GM12878 (cell line): ENCODE measurements at regions not wholly inside any gene's neighbourhood (a gene's known extent, or its start where the extent isn't known, plus 50 kb on each side); places are given as distances from the start of the nearest gene placed in this dataset.

Experiments used
- ATAC-seq: fragments of 200-7000 bp; cut with Tn5 transposase; 3 replicates; pipeline ENCODE4 v1.9.1; 2020; ENCODE audit warnings: mild to moderate bottlenecking, moderate library complexity
- BruUV-seq: library from RNA; stranded (reverse); fragments of 400-500 nt; replicated peaks from 2 replicates; lab custom pipeline; 2021; lab: Mats Ljungman, UMichigan
- CTCF ChIA-PET: fragments of 300-600 bp; sonication (Branson Sonifier 250); formaldehyde crosslinking; extraction: SDS; loops from one replicate; lab custom pipeline; 2021; ENCODE audit warnings: inconsistent platforms; lab: Yijun Ruan, JAX
- POLR2A ChIA-PET: fragments of 350-600 bp; formaldehyde crosslinking; extraction: SDS; loops from one replicate; lab custom pipeline; 2021; ENCODE audit warnings: inconsistent platforms; lab: Charles Lee
- RAD21 ChIA-PET: fragments of 300-600 bp; sonication (Branson Sonifier 250); formaldehyde crosslinking; loops from one replicate; lab custom pipeline; 2023; ENCODE audit warnings: antibody characterized with exemption; ENCODE audit not compliant: unreplicated experiment; lab: Charles Lee
- SMC1A ChIA-PET: fragments of 300-600 bp; sonication (Branson Sonifier 250); formaldehyde crosslinking; loops from one replicate; lab custom pipeline; 2023; ENCODE audit not compliant: unreplicated experiment, uncharacterized antibody; lab: Charles Lee
- DNase-seq: peaks from one replicate; pipeline ENCODE4 v3.0.0-alpha.2; 2011; ENCODE audit warnings: low read depth, low spot score
- FAIRE-seq: peaks from 3 replicates; lab custom pipeline; 2011; peaks lifted over from hg19 to GRCh38; lab: Jason Lieb, UNC
- H2AFZ ChIP-seq: 2 replicates; pipeline ENCODE4 v1.6.0; 2011; ENCODE audit warnings: low read depth, low read length, control low read depth; ENCODE audit not compliant: control insufficient read depth
- H3K27ac ChIP-seq: 2 replicates; pipeline ENCODE4 v1.5.1; 2011; ENCODE audit warnings: control low read depth; ENCODE audit not compliant: control insufficient read depth, insufficient read depth
- H3K27me3 ChIP-seq, 2 experiments: replicated peaks in 1 of 2; 2 replicates each; pipeline versions ENCODE4 v1.6.0 to v1.6.1; 2011; ENCODE audit warnings: low read length in 1 of 2; ENCODE audit not compliant: control insufficient read depth in 2 of 2, insufficient read depth in 2 of 2
- H3K36me3 ChIP-seq, 2 experiments: 2 replicates each; pipeline ENCODE4 v1.5.1; 2011; ENCODE audit warnings: low read length in 1 of 2; ENCODE audit not compliant: control insufficient read depth in 2 of 2, insufficient read depth in 2 of 2
- H3K4me1 ChIP-seq: 2 replicates; pipeline ENCODE4 v1.6.1; 2011; ENCODE audit warnings: mild to moderate bottlenecking, low read length, moderate library complexity, mixed read lengths; ENCODE audit not compliant: control insufficient read depth, insufficient read depth
- H3K4me2 ChIP-seq: 2 replicates; pipeline ENCODE4 v1.6.0; 2011; ENCODE audit warnings: control low read depth; ENCODE audit not compliant: control insufficient read depth, insufficient read depth
- H3K4me3 ChIP-seq: fragments of 200-600 bp; sonication (generic); 2 replicates; pipeline ENCODE4 v1.5.1; 2016
- H3K79me2 ChIP-seq: 2 replicates; pipeline ENCODE4 v1.6.0; 2011; ENCODE audit warnings: low read length; ENCODE audit not compliant: control insufficient read depth, insufficient read depth
- H3K9ac ChIP-seq: 2 replicates; pipeline ENCODE4 v1.8.0; 2011; ENCODE audit warnings: low read length, control low read depth, mixed read lengths; ENCODE audit not compliant: control insufficient read depth, insufficient read depth
- H3K9me3 ChIP-seq: replicated peaks from 3 replicates; pipeline ENCODE4 v1.5.1; 2011; ENCODE audit warnings: mild to moderate bottlenecking, low read length; ENCODE audit not compliant: control insufficient read depth, insufficient read depth
- H4K20me1 ChIP-seq: 2 replicates; pipeline ENCODE4 v1.6.0; 2011; ENCODE audit not compliant: control insufficient read depth, insufficient read depth
- FOXK2 ChIP-seq: fragments of 450-650 bp; IDR thresholded peaks from 2 replicates; pipeline ENCODE4 v1.6.1; 2017; ENCODE audit warnings: mild to moderate bottlenecking, moderate library complexity
- HCFC1 ChIP-seq: fragments of 150-350 bp; IDR thresholded peaks from 2 replicates; pipeline ENCODE4 v1.6.1; 2014; ENCODE audit warnings: low read length
- HDAC2 ChIP-seq: fragments of 200-600 bp; sonication (generic); IDR thresholded peaks from 2 replicates; pipeline ENCODE4 v1.6.1; 2017
- HDAC6 ChIP-seq: fragments of 200-600 bp; sonication (generic); IDR thresholded peaks from one replicate; pipeline ENCODE4 v1.8.0; 2017; ENCODE audit warnings: antibody characterized with exemption; ENCODE audit not compliant: unreplicated experiment
- KDM1A ChIP-seq: fragments of 200-600 bp; sonication (generic); IDR thresholded peaks from 2 replicates; pipeline ENCODE4 v1.6.1; 2016; ENCODE audit warnings: borderline replicate concordance
- NFYA ChIP-seq: IDR thresholded peaks from 2 replicates; pipeline ENCODE4 v1.6.1; 2011; ENCODE audit warnings: low read depth, mild to moderate bottlenecking, low read length, improper control_type of control experiment, borderline replicate concordance
- ZNF217 ChIP-seq: fragments of 450-650 bp; IDR thresholded peaks from 2 replicates; pipeline ENCODE4 v1.6.1; 2017; ENCODE audit warnings: antibody characterized with exemption, mild to moderate bottlenecking
- ZNF274 ChIP-seq: IDR thresholded peaks from one replicate; pipeline ENCODE4 v1.8.0; 2011; ENCODE audit not compliant: insufficient read length, insufficient read depth
- whole genome bisulfite sequencing: methylation state at CpG from one replicate; pipeline ENCODE4 v1.1.6; 2016; ENCODE audit warnings: low lambda C conversion rate; ENCODE audit not compliant: insufficient replicate concordance, insufficient coverage; ENCODE audit errors: missing lambda C conversion rate; 5-methylcytosine and 5-hydroxymethylcytosine counted together
- in situ Hi-C: fragments of 300-500 bp; cut with MboI; formaldehyde crosslinking; loops from 9 replicates; pipeline ENCODE4 v1.14.3; 2018; ENCODE audit warnings: mixed read lengths
- intact Hi-C: fragments of 100-400 bp; cut with micrococcal nuclease; formaldehyde crosslinking; loops from one replicate; pipeline ENCODE4 v1.14.2; 2022; ENCODE audit not compliant: unreplicated experiment
- TF ChIP-seq, protein P1 (sequence below): fragments of 450-650 bp; IDR thresholded peaks from 2 replicates; pipeline ENCODE4 v1.6.1; 2018; ENCODE audit warnings: borderline replicate concordance, mild to moderate bottlenecking; ENCODE audit not compliant: partially characterized antibody
- TF ChIP-seq, protein P2 (sequence below): fragments of 450-650 bp; IDR thresholded peaks from 2 replicates; pipeline ENCODE4 v1.6.1; 2014; ENCODE audit warnings: mild to moderate bottlenecking
- TF ChIP-seq, protein P3 (sequence below): IDR thresholded peaks from 2 replicates; pipeline ENCODE4 v1.6.1; 2012; ENCODE audit warnings: low read depth, low read length, improper control_type of control experiment

DNA sequence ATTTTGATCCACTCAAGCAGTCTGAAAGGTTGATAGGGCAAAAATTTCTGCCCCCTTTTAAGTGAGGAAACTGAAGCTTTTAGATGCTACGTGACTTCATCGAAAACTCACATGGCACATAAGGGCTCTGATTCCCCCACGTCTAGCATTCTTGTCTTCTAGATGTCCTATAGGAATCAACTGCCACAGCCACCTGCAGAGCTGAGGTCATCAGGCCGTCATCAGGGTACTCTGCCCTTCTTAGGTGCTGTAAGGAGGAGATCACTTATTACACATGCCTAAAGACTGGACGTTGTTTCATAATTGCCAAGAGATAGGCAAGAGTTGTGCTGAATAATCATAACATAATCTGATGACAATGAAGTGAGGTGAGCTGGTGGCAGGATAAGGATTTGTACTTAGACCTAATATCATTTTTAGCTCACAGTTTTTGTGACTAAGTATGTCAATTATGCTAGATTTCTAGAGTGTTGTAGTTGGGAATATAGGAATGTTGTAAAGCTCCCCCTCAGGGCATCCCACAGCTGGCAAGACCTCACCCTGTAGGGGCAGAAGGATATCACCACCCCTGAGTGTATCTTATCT is 349.4 kb downstream of the METTL15 start:
- intact Hi-C loops, result no loop called here
- 34% methylated on average over 5 of the region's 5 CpGs for WGBS
- Histone ChIP-seq H3K9ac (no peak overlapping the region), H3K4me2 (no peak overlapping the region), H3K27me3 (no peaks in the 10 kb centered on the region), H3K36me3 (no peaks in the 10 kb centered on the region), H4K20me1 (no peaks in the 10 kb centered on the region), H3K4me1 (no peaks in the 10 kb centered on the region), H3K9me3 (no peaks in the 10 kb centered on the region), H3K27ac (no peak overlapping the region), H2AFZ (no peak overlapping the region), H3K4me3 (no peak overlapping the region), H3K79me2 (no peaks in the 10 kb centered on the region)
- ChIA-PET CTCF (interaction anchor here (1.6 kb wide), 1 partner anchor 751 kb away, joined by 3 read pairs; no protein-coding TSS in a partner anchor), POLR2A (no interaction called here), SMC1A (interaction anchor here (0.6 kb wide), 1 partner anchor 382 kb away, joined by 3 read pairs; no protein-coding TSS in a partner anchor), RAD21 (no interaction called here)
- no peak for TF ChIP-seq HCFC1
- TF ChIP-seq HDAC6, result no peak
- no peak for TF ChIP-seq KDM1A
- TF ChIP-seq ZNF274, result no peak
- TF ChIP-seq ZNF217, result no peak
- TF ChIP-seq, protein P1, sequence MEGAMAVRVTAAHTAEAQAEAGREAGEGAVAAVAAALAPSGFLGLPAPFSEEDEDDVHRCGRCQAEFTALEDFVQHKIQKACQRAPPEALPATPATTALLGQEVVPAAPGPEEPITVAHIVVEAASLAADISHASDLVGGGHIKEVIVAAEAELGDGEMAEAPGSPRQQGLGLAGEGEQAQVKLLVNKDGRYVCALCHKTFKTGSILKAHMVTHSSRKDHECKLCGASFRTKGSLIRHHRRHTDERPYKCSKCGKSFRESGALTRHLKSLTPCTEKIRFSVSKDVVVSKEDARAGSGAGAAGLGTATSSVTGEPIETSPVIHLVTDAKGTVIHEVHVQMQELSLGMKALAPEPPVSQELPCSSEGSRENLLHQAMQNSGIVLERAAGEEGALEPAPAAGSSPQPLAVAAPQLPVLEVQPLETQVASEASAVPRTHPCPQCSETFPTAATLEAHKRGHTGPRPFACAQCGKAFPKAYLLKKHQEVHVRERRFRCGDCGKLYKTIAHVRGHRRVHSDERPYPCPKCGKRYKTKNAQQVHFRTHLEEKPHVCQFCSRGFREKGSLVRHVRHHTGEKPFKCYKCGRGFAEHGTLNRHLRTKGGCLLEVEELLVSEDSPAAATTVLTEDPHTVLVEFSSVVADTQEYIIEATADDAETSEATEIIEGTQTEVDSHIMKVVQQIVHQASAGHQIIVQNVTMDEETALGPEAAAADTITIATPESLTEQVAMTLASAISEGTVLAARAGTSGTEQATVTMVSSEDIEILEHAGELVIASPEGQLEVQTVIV, result no peak
- TF ChIP-seq HDAC2, result no peak
- no peak for TF ChIP-seq FOXK2
- TF ChIP-seq NFYA, result no peak
- TF ChIP-seq, protein P2, sequence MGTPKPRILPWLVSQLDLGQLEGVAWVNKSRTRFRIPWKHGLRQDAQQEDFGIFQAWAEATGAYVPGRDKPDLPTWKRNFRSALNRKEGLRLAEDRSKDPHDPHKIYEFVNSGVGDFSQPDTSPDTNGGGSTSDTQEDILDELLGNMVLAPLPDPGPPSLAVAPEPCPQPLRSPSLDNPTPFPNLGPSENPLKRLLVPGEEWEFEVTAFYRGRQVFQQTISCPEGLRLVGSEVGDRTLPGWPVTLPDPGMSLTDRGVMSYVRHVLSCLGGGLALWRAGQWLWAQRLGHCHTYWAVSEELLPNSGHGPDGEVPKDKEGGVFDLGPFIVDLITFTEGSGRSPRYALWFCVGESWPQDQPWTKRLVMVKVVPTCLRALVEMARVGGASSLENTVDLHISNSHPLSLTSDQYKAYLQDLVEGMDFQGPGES, result no peak
- TF ChIP-seq, protein P3, sequence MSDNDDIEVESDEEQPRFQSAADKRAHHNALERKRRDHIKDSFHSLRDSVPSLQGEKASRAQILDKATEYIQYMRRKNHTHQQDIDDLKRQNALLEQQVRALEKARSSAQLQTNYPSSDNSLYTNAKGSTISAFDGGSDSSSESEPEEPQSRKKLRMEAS, result no peak
- no TSS peak for BruUV-seq
- DNase-seq (no peak), ATAC-seq (no peak), FAIRE-seq (no peak)
- in situ Hi-C loops, result no loop called here
